ENCODE measurements at regions not wholly inside any gene's neighbourhood (a gene's known extent, or its start where the extent isn't known, plus 50 kb on each side); places are given as distances from the start of the nearest gene placed in this dataset.

GRCh38 chr1:75984781-75985180 is 52.6 kb upstream of the ASB17 start:
- DNase-seq (no peak), ATAC-seq (ENCODE audit: insufficient read depth, low read depth) (no peak)
- H3K27me3 ChIP-seq (ENCODE audit: insufficient read depth, low read length, poor library complexity): no peaks in the 10 kb centered on the region
- no peaks in the 10 kb centered on the region for H3K79me2 ChIP-seq (ENCODE audit: insufficient read depth, low read length)
- no peak overlapping the region for H3K4me2 ChIP-seq (ENCODE audit: insufficient read depth, low read length)
- H3K27ac ChIP-seq (ENCODE audit: low read length): no peak overlapping the region
- H3K36me3 ChIP-seq (ENCODE audit: insufficient read depth, low read length): no peaks in the 10 kb centered on the region
- H3K4me1 ChIP-seq (ENCODE audit: insufficient read depth, low read length): no peaks in the 10 kb centered on the region
- TF ChIP-seq EZH2 (IDR thresholded peaks at IDR 0.05; ENCODE audit: borderline replicate concordance, low read depth, low read length, severe bottlenecking) (no peak), CTCF (IDR thresholded peaks at IDR 0.05; ENCODE audit: borderline replicate concordance, extremely low read depth, low read length, poor library complexity, severe bottlenecking) (no peak)
- H2AFZ ChIP-seq (ENCODE audit: low read depth, low read length): no peak overlapping the region
- no peak overlapping the region for H3K9ac ChIP-seq (ENCODE audit: low read depth, low read length)
- H3K4me3 ChIP-seq (ENCODE audit: low read depth in 1 of 2, low read length in 2 of 2): no peak overlapping the region
- H3K9me3 ChIP-seq (ENCODE audit: insufficient read depth, low read length, severe bottlenecking): no peaks in the 10 kb centered on the region
- no peaks in the 10 kb centered on the region for H4K20me1 ChIP-seq (ENCODE audit: insufficient read depth, low read length)

- Histone ChIP-seq H3K9ac (ENCODE audit: low read depth, low read length) (no peak overlapping the region), H2AFZ (ENCODE audit: low read depth, low read length) (no peak overlapping the region), H3K4me1 (ENCODE audit: insufficient read depth, low read length) (no peaks in the 10 kb centered on the region), H3K4me2 (ENCODE audit: insufficient read depth, low read length) (no peak overlapping the region), H3K27ac (ENCODE audit: low read length) (no peak overlapping the region), H3K4me3 (ENCODE audit: low read depth in 1 of 2, low read length in 2 of 2) (no peak overlapping the region), H4K20me1 (ENCODE audit: insufficient read depth, low read length) (no peaks in the 10 kb centered on the region), H3K36me3 (ENCODE audit: insufficient read depth, low read length) (no peaks in the 10 kb centered on the region), H3K79me2 (ENCODE audit: insufficient read depth, low read length) (no peaks in the 10 kb centered on the region), H3K9me3 (ENCODE audit: insufficient read depth, low read length, severe bottlenecking) (no peaks in the 10 kb centered on the region), H3K27me3 (ENCODE audit: insufficient read depth, low read length, poor library complexity) (no peaks in the 10 kb centered on the region)
- no peak for TF ChIP-seq CTCF (IDR thresholded peaks at IDR 0.05; ENCODE audit: borderline replicate concordance, extremely low read depth, low read length, poor library complexity, severe bottlenecking)
- TF ChIP-seq EZH2 (IDR thresholded peaks at IDR 0.05; ENCODE audit: borderline replicate concordance, low read depth, low read length, severe bottlenecking): no peak
- no peak for DNase-seq
- no peak for ATAC-seq (ENCODE audit: insufficient read depth, low read depth)
Observed at GRCh38 chr1:75985827-75986226, 53.6 kb upstream of the ASB17 start.

- DNase-seq: no peak
- Histone ChIP-seq H3K4me3 (ENCODE audit: low read depth in 1 of 2, low read length in 2 of 2) (no peak overlapping the region), H3K79me2 (ENCODE audit: insufficient read depth, low read length) (no peaks in the 10 kb centered on the region), H2AFZ (ENCODE audit: low read depth, low read length) (no peak overlapping the region), H3K9me3 (ENCODE audit: insufficient read depth, low read length, severe bottlenecking) (no peaks in the 10 kb centered on the region), H3K4me1 (ENCODE audit: insufficient read depth, low read length) (no peaks in the 10 kb centered on the region), H3K4me2 (ENCODE audit: insufficient read depth, low read length) (no peak overlapping the region), H4K20me1 (ENCODE audit: insufficient read depth, low read length) (no peaks in the 10 kb centered on the region), H3K9ac (ENCODE audit: low read depth, low read length) (no peak overlapping the region), H3K36me3 (ENCODE audit: insufficient read depth, low read length) (no peaks in the 10 kb centered on the region), H3K27me3 (ENCODE audit: insufficient read depth, low read length, poor library complexity) (no peaks in the 10 kb centered on the region), H3K27ac (ENCODE audit: low read length) (no peak overlapping the region)
- no peak for ATAC-seq (ENCODE audit: insufficient read depth, low read depth)
- TF ChIP-seq CTCF (IDR thresholded peaks at IDR 0.05; ENCODE audit: borderline replicate concordance, extremely low read depth, low read length, poor library complexity, severe bottlenecking): no peak
- TF ChIP-seq EZH2 (IDR thresholded peaks at IDR 0.05; ENCODE audit: borderline replicate concordance, low read depth, low read length, severe bottlenecking): no peak
Observed at GRCh38 chr1:75986478-75986877, 54.3 kb upstream of the ASB17 start.

GRCh38 chr1:75989121-75989520 is 56.9 kb upstream of the ASB17 start:
- Histone ChIP-seq H3K9ac (ENCODE audit: low read depth, low read length) (no peak overlapping the region), H3K27me3 (ENCODE audit: insufficient read depth, low read length, poor library complexity) (no peaks in the 10 kb centered on the region), H3K79me2 (ENCODE audit: insufficient read depth, low read length) (no peaks in the 10 kb centered on the region), H3K27ac (ENCODE audit: low read length) (no peak overlapping the region), H4K20me1 (ENCODE audit: insufficient read depth, low read length) (no peaks in the 10 kb centered on the region), H3K36me3 (ENCODE audit: insufficient read depth, low read length) (no peaks in the 10 kb centered on the region), H3K4me2 (ENCODE audit: insufficient read depth, low read length) (no peak overlapping the region), H3K4me3 (ENCODE audit: low read depth in 1 of 2, low read length in 2 of 2) (no peak overlapping the region), H3K9me3 (ENCODE audit: insufficient read depth, low read length, severe bottlenecking) (no peaks in the 10 kb centered on the region), H2AFZ (ENCODE audit: low read depth, low read length) (no peak overlapping the region), H3K4me1 (ENCODE audit: insufficient read depth, low read length) (no peaks in the 10 kb centered on the region)
- TF ChIP-seq CTCF (IDR thresholded peaks at IDR 0.05; ENCODE audit: borderline replicate concordance, extremely low read depth, low read length, poor library complexity, severe bottlenecking): no peak
- no peak for TF ChIP-seq EZH2 (IDR thresholded peaks at IDR 0.05; ENCODE audit: borderline replicate concordance, low read depth, low read length, severe bottlenecking)
- DNase-seq: no peak
- ATAC-seq (ENCODE audit: insufficient read depth, low read depth): no peak

Measured in DND-41 (cell line).